Vagina (tissue), 2 donors: ENCODE measurements at regions not wholly inside any gene's neighbourhood (a gene's known extent, or its start where the extent isn't known, plus 50 kb on each side); places are given as distances from the start of the nearest gene placed in this dataset.

Experiments used
- DNase-seq, 2 donors: peaks; one replicate each; pipeline ENCODE4 v3.0.0-alpha.2; 2017; ENCODE audit errors: extremely low spot score in 2 of 2
- H3K27ac ChIP-seq: fragments of 200-600 bp; sonication (generic); one replicate; pipeline ENCODE4 v1.5.1; 2019
- H3K27me3 ChIP-seq: fragments of 200-600 bp; sonication (generic); one replicate; pipeline ENCODE4 v1.5.1; 2019
- H3K36me3 ChIP-seq, 2 donors: fragments of 200-600 bp; sonication (generic); one replicate each; pipeline ENCODE4 v1.5.1; 2017 to 2019
- H3K4me1 ChIP-seq: fragments of 200-600 bp; sonication (generic); one replicate; pipeline ENCODE4 v1.5.1; 2019
- H3K4me3 ChIP-seq, 2 donors: fragments of 200-600 bp; sonication (generic); 1 replicate in 1 of 2; 2 replicates in 1 of 2; pipeline ENCODE4 v1.5.1; 2016 to 2019
- H3K9me3 ChIP-seq: fragments of 200-600 bp; sonication (generic); one replicate; pipeline ENCODE4 v1.5.1; 2019
- POLR2A ChIP-seq, 2 donors: fragments of 450-650 bp; IDR thresholded peaks; one replicate each; pipeline ENCODE4 v1.6.1; 2017; ENCODE audit warnings: antibody characterized with exemption in 2 of 2, mild to moderate bottlenecking in 2 of 2, moderate library complexity in 2 of 2
- POLR2AphosphoS5 ChIP-seq, 2 donors: sonication (generic); formaldehyde crosslinking; IDR thresholded peaks; one replicate each; pipeline ENCODE4 v1.9.0; 2017; ENCODE audit warnings: antibody characterized with exemption in 2 of 2, mild to moderate bottlenecking in 2 of 2, low read depth in 1 of 2; ENCODE audit not compliant: insufficient read depth in 1 of 2
- intact Hi-C: fragments of 100-400 bp; cut with DNase I; formaldehyde crosslinking; loops from one replicate; pipeline ENCODE4 v1.15.1; 2023
- TF ChIP-seq, protein P1 (sequence below), 3 experiments: fragments of 450-650 bp in 2 of 3; fragments of 200-600 bp in 1 of 3; sonication (generic) in 1 of 3; IDR thresholded peaks; one replicate each; pipeline ENCODE4 v1.5.1; 2017 to 2019; ENCODE audit warnings: antibody characterized with exemption in 3 of 3, mild to moderate bottlenecking in 2 of 3, moderate library complexity in 2 of 3

DNA sequence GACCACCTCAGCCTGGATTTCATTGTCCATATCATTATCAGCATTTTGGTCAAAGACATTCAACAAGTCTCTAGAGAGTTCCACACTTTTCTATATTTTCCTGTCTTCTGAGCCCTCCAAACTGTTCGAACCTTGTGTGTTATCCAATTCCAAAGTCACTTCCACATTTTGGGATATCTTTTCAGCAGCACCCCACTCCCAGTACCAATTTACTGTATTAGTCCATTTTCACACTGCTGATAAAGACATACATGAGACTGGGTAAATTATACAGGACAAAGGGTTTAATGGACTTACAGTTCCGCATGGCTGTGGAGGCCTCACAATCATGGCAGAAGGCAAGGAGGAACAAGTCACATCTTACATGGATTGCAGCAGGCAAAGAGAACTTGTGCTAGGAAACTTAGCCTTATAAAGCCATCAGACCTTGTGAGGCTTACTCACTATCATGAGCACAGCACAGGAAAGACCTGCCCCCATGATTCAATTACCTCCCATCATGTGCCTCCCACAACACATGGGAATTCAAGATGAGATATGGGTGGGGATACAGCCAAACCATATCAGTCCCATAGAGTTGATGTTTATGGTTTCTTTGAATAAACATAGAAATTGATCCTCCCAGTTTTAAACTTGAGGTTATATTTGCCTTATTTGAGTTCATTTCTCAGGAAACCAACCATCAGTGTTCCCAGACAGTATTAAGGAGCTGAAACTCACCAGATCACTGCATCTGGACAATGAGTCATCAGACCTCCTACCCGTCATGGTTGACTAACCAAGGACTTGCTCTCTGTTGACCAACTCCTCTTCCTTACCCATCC, 322.7 kb upstream of the DUSP10 start:
- H3K4me1 ChIP-seq = no peaks in the 10 kb centered on the region
- TF ChIP-seq POLR2AphosphoS5 (IDR thresholded peaks at IDR 0.05; ENCODE audit: insufficient read depth in 1 of 2, low read depth in 1 of 2) = no peak
- TF ChIP-seq POLR2A (IDR thresholded peaks at IDR 0.05) = no peak
- TF ChIP-seq, protein P1, sequence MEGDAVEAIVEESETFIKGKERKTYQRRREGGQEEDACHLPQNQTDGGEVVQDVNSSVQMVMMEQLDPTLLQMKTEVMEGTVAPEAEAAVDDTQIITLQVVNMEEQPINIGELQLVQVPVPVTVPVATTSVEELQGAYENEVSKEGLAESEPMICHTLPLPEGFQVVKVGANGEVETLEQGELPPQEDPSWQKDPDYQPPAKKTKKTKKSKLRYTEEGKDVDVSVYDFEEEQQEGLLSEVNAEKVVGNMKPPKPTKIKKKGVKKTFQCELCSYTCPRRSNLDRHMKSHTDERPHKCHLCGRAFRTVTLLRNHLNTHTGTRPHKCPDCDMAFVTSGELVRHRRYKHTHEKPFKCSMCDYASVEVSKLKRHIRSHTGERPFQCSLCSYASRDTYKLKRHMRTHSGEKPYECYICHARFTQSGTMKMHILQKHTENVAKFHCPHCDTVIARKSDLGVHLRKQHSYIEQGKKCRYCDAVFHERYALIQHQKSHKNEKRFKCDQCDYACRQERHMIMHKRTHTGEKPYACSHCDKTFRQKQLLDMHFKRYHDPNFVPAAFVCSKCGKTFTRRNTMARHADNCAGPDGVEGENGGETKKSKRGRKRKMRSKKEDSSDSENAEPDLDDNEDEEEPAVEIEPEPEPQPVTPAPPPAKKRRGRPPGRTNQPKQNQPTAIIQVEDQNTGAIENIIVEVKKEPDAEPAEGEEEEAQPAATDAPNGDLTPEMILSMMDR (IDR thresholded peaks at IDR 0.05) = no peak

DNA sequence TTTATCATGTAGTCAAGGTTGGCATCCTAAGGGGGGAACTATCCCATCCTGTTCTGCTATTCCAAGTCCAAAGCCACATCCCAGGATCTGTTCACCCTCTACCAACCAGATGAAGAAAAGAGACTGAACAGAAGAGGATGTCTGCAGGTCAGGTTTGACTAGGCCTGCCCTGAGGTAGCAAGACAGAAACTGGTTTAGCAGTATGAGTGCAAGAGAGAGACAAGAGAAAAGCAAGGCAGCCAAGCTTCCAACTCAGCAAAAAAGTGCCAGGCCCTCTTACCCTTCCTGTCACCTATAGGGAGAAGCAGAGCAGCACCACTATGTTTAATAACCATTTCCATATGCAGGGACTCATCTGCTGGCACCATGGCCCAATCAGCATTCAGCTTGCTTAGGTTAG, 320.8 kb upstream of the DUSP10 start:
- no peaks in the 10 kb centered on the region for H3K27me3 ChIP-seq
- no peaks in the 10 kb centered on the region for H3K9me3 ChIP-seq
- no peak for DNase-seq
- H3K4me3 ChIP-seq = no peak overlapping the region
- intact Hi-C loops = no loop called here
- no peaks in the 10 kb centered on the region for H3K36me3 ChIP-seq
- no peaks in the 10 kb centered on the region for H3K4me1 ChIP-seq
- TF ChIP-seq, protein P1 (IDR thresholded peaks at IDR 0.05) = no peak
- TF ChIP-seq POLR2A (IDR thresholded peaks at IDR 0.05) (no peak), POLR2AphosphoS5 (IDR thresholded peaks at IDR 0.05; ENCODE audit: insufficient read depth in 1 of 2, low read depth in 1 of 2) (no peak)
- H3K27ac ChIP-seq = no peak overlapping the region

More for the DNA sequence above, 322.7 kb upstream of the DUSP10 start:
- H3K36me3 ChIP-seq = no peaks in the 10 kb centered on the region
- H3K27ac ChIP-seq = no peak overlapping the region
- no peaks in the 10 kb centered on the region for H3K9me3 ChIP-seq
- H3K27me3 ChIP-seq = no peaks in the 10 kb centered on the region
- H3K4me3 ChIP-seq = no peak overlapping the region
- intact Hi-C loops = no loop called here
- no peak for DNase-seq

DNA sequence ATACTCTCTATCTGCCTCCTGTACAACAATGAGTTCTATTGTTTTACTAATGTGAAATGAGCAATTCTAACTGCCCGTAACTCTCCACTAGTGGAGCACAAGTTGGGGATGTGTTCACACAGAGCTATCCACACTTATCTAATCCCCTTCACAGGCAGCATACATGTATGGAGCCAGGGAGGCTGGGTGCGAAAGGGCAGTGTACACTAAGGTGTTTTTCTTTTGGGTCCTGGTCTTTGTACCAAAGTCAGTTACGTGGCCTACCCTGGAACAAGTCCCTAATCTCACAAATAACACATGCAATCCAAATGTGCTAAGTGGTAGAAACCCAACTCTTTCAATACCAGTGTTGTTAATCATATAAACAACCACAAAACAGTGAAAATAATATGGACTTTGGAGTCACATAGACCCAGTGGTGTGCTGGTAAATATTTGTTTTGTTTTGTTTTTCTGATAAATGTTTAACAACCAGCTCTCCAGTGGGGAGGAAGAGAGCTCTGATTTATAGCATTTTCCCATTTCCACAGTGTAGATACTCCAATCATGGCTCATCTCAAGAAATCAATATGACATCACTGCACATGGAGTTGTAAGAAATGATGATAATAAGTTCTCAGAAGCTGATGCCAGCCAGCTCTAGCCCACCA, 319.9 kb upstream of the DUSP10 start:
- intact Hi-C loops = no loop called here
- Histone ChIP-seq H3K4me3 (no peak overlapping the region), H3K27ac (no peak overlapping the region), H3K27me3 (no peaks in the 10 kb centered on the region), H3K36me3 (no peaks in the 10 kb centered on the region), H3K4me1 (no peaks in the 10 kb centered on the region), H3K9me3 (no peaks in the 10 kb centered on the region)
- DNase-seq = no peak
- TF ChIP-seq POLR2AphosphoS5 (IDR thresholded peaks at IDR 0.05; ENCODE audit: insufficient read depth in 1 of 2, low read depth in 1 of 2) (no peak), POLR2A (IDR thresholded peaks at IDR 0.05) (no peak)
- TF ChIP-seq, protein P1 (IDR thresholded peaks at IDR 0.05) = no peak

DNA sequence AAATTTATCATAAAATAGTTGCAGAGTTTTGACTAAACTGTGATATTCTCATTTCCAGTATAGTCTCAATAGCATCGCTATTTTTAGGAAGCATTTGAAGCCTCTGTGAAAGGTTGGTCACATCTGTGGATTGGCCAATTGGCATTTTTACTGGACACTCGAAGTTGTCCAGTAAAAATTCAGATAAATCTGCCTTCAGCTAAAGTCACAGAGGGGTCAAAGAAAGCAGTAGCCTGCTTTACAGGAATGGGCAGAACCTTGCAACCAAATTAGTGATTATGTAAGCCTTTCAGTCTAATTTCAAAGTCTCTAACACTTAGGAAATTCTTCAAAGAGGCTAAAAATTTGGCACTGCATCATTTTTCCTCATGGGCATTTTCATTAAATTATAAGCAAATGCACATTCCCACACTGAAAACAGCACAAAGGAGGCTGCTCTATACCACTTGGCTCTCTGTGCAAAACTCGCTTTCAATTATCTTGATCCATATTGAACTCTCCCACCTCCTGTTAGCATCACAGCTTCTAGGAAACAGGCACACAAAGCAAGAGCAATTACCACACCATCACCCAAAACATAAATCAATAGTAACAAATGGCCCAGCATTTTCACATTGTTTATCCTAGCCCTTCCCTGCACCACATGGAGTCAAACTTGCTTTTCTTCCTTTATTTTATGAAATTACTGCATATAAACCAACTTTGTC, 318.5 kb upstream of the DUSP10 start:
- TF ChIP-seq POLR2A (IDR thresholded peaks at IDR 0.05) (no peak), POLR2AphosphoS5 (IDR thresholded peaks at IDR 0.05; ENCODE audit: insufficient read depth in 1 of 2, low read depth in 1 of 2) (no peak)
- TF ChIP-seq, protein P1 (IDR thresholded peaks at IDR 0.05) = no peak
- Histone ChIP-seq H3K27ac (no peak overlapping the region), H3K9me3 (no peaks in the 10 kb centered on the region), H3K27me3 (no peaks in the 10 kb centered on the region), H3K36me3 (no peaks in the 10 kb centered on the region), H3K4me1 (no peaks in the 10 kb centered on the region), H3K4me3 (no peak overlapping the region)
- intact Hi-C loops = no loop called here
- no peak for DNase-seq
